GM19452 (cell line): ENCODE measurements at regions not wholly inside any gene's neighbourhood (a gene's known extent, or its start where the extent isn't known, plus 50 kb on each side); places are given as distances from the start of the nearest gene placed in this dataset.

Experiments used
- ATAC-seq: cut with Tn5 transposase; IDR thresholded peaks from one replicate; pipeline ENCODE4 v1.9.1; 2021; ENCODE audit not compliant: unreplicated experiment

- ATAC-seq: no peak
Observed at GRCh38 chr20:24761220-24762065, 187.6 kb upstream of the CST7 start.

- ATAC-seq: no peak
Observed at GRCh38 chr20:24762371-24762770, 186.7 kb upstream of the CST7 start.

- ATAC-seq: no peak
Observed at GRCh38 chr20:24762791-24763350, 186.2 kb upstream of the CST7 start.

GRCh38 chr20:24763386-24764026 is 185.6 kb upstream of the CST7 start:
- no peak for ATAC-seq

- ATAC-seq: no peak
Observed at GRCh38 chr20:24764027-24764793, 184.9 kb upstream of the CST7 start.

- ATAC-seq: no peak
Observed at GRCh38 chr20:24764794-24765202, 184.3 kb upstream of the CST7 start.

GRCh38 chr20:24765316-24766142 is 183.5 kb upstream of the CST7 start:
- ATAC-seq: no peak

GRCh38 chr20:24766143-24766527 is 182.9 kb upstream of the CST7 start:
- no peak for ATAC-seq

GRCh38 chr20:24766826-24767622 is 182.0 kb upstream of the CST7 start:
- ATAC-seq: no peak

GRCh38 chr20:24767623-24768100 is 181.4 kb upstream of the CST7 start:
- no peak for ATAC-seq

- ATAC-seq: no peak
Observed at GRCh38 chr20:24768201-24768636, 180.8 kb upstream of the CST7 start.

GRCh38 chr20:24768713-24769601 is 180.1 kb upstream of the CST7 start:
- no peak for ATAC-seq

- ATAC-seq: no peak
Observed at GRCh38 chr20:24769878-24770627, 179.0 kb upstream of the CST7 start.

GRCh38 chr20:24770628-24771541 is 178.2 kb upstream of the CST7 start:
- no peak for ATAC-seq

- ATAC-seq: no peak
Observed at GRCh38 chr20:24771542-24772061, 177.5 kb upstream of the CST7 start.

GRCh38 chr20:24772667-24773066 is 176.4 kb upstream of the CST7 start:
- no peak for ATAC-seq

- ATAC-seq: no peak
Observed at GRCh38 chr20:24773168-24773567, 175.9 kb upstream of the CST7 start.
